Tibial nerve (tissue), 4 donors: ENCODE measurements at regions not wholly inside any gene's neighbourhood (a gene's known extent, or its start where the extent isn't known, plus 50 kb on each side); places are given as distances from the start of the nearest gene placed in this dataset.

Experiments used
- EP300 ChIP-seq, 2 donors: sonication (generic); formaldehyde crosslinking; IDR thresholded peaks; one replicate each; pipeline ENCODE4 v1.6.1; 2017; ENCODE audit warnings: antibody characterized with exemption in 2 of 2, mild to moderate bottlenecking in 1 of 2
- POLR2A ChIP-seq, 2 donors: fragments of 450-650 bp; IDR thresholded peaks; one replicate each; pipeline ENCODE4 v1.6.1; 2017; ENCODE audit warnings: antibody characterized with exemption in 2 of 2, mild to moderate bottlenecking in 2 of 2, moderate library complexity in 2 of 2
- TF ChIP-seq, protein P1 (sequence below), 5 experiments: fragments of 200-600 bp in 3 of 5; fragments of 450-650 bp in 2 of 5; sonication (generic) in 3 of 5; IDR thresholded peaks; one replicate each; pipeline ENCODE4 v1.5.1; 2016 to 2019; ENCODE audit warnings: antibody characterized with exemption in 5 of 5, mild to moderate bottlenecking in 3 of 5, moderate library complexity in 2 of 5

DNA sequence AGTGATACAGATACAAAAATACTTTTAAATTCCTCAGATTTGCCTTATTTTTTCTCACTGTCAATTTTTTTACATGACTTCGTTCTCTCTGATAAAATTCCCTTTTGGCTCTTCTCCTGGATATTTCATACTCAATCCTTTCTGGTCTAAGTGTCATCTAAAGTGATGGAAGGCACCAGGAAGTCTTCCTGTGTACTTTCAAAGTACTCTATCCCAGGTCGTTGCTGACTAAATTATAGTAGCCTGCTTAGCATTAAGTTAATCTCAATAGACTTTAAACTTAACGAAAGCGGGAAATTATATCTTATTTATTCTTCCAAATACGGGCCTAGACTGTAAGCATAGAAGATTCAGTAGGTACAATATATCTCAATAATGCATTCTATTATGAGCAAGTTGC, 67.8 kb downstream of the CASP12 start:
- TF ChIP-seq EP300 (IDR thresholded peaks at IDR 0.05), result no peak
- TF ChIP-seq POLR2A (IDR thresholded peaks at IDR 0.05), result no peak
- TF ChIP-seq, protein P1, sequence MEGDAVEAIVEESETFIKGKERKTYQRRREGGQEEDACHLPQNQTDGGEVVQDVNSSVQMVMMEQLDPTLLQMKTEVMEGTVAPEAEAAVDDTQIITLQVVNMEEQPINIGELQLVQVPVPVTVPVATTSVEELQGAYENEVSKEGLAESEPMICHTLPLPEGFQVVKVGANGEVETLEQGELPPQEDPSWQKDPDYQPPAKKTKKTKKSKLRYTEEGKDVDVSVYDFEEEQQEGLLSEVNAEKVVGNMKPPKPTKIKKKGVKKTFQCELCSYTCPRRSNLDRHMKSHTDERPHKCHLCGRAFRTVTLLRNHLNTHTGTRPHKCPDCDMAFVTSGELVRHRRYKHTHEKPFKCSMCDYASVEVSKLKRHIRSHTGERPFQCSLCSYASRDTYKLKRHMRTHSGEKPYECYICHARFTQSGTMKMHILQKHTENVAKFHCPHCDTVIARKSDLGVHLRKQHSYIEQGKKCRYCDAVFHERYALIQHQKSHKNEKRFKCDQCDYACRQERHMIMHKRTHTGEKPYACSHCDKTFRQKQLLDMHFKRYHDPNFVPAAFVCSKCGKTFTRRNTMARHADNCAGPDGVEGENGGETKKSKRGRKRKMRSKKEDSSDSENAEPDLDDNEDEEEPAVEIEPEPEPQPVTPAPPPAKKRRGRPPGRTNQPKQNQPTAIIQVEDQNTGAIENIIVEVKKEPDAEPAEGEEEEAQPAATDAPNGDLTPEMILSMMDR (IDR thresholded peaks at IDR 0.05), result no peak
